Ascending aorta (tissue), 2 donors: ENCODE measurements at regions not wholly inside any gene's neighbourhood (a gene's known extent, or its start where the extent isn't known, plus 50 kb on each side); places are given as distances from the start of the nearest gene placed in this dataset.

Experiments
- DNase-seq, 2 donors: peaks; one replicate each; pipeline ENCODE4 v3.0.0-alpha.2; 2019; ENCODE audit warnings: low spot score in 2 of 2
- H3K27ac ChIP-seq, 2 donors: fragments of 200-600 bp; sonication (generic); one replicate each; pipeline ENCODE4 v1.5.1; 2016 to 2017; ENCODE audit warnings: mild to moderate bottlenecking in 1 of 2
- H3K27me3 ChIP-seq: fragments of 200-600 bp; sonication (generic); one replicate; pipeline ENCODE4 v1.5.1; 2017
- H3K36me3 ChIP-seq, 2 donors: fragments of 200-600 bp; sonication (generic); one replicate each; pipeline ENCODE4 v1.5.1; 2016
- H3K4me1 ChIP-seq, 2 donors: fragments of 200-600 bp; sonication (generic); one replicate each; pipeline ENCODE4 v1.5.1; 2016 to 2017; ENCODE audit warnings: mild to moderate bottlenecking in 1 of 2
- H3K4me3 ChIP-seq, 2 donors: fragments of 200-600 bp; sonication (generic); one replicate each; pipeline ENCODE4 v1.5.1; 2016 to 2017; ENCODE audit warnings: mild to moderate bottlenecking in 1 of 2
- H3K9me3 ChIP-seq, 2 donors: fragments of 200-600 bp; sonication (generic); one replicate each; pipeline ENCODE4 v1.5.1; 2016
- CTCF ChIP-seq, 3 experiments: fragments of 200-600 bp in 2 of 3; fragments of 450-650 bp in 1 of 3; sonication (generic) in 2 of 3; IDR thresholded peaks; one replicate each; pipeline ENCODE4 v1.5.1; 2016 to 2019; ENCODE audit warnings: antibody characterized with exemption in 3 of 3, mild to moderate bottlenecking in 1 of 3, moderate library complexity in 1 of 3
- intact Hi-C: fragments of 100-400 bp; cut with DNase I; formaldehyde crosslinking; loops from one replicate; pipeline ENCODE4 v1.15.1; 2023

- H3K27ac ChIP-seq: no peak overlapping the region
- no peaks in the 10 kb centered on the region for H3K9me3 ChIP-seq
- intact Hi-C loops: no loop called here
- H3K27me3 ChIP-seq: no peaks in the 10 kb centered on the region
- no peaks in the 10 kb centered on the region for H3K36me3 ChIP-seq
- H3K4me1 ChIP-seq: no peaks in the 10 kb centered on the region
- no peak for TF ChIP-seq CTCF (IDR thresholded peaks at IDR 0.05)
- H3K4me3 ChIP-seq: no peak overlapping the region
- DNase-seq: no peak
Observed at GRCh38 chr11:80074837-80075236, 634.0 kb upstream of the TENM4 start.

GRCh38 chr11:80066291-80066690 lies 625.5 kb upstream of the TENM4 start:
- intact Hi-C loops: no loop called here
- Histone ChIP-seq H3K27me3 (no peaks in the 10 kb centered on the region), H3K36me3 (no peaks in the 10 kb centered on the region), H3K9me3 (no peaks in the 10 kb centered on the region), H3K4me1 (no peaks in the 10 kb centered on the region), H3K4me3 (no peak overlapping the region), H3K27ac (no peak overlapping the region)
- DNase-seq: no peak
- TF ChIP-seq CTCF (IDR thresholded peaks at IDR 0.05): no peak

GRCh38 chr11:80065086-80065485 lies 624.3 kb upstream of the TENM4 start:
- Histone ChIP-seq H3K9me3 (no peaks in the 10 kb centered on the region), H3K27ac (no peak overlapping the region), H3K4me1 (no peaks in the 10 kb centered on the region), H3K36me3 (no peaks in the 10 kb centered on the region), H3K4me3 (no peak overlapping the region), H3K27me3 (no peaks in the 10 kb centered on the region)
- no peak for TF ChIP-seq CTCF (IDR thresholded peaks at IDR 0.05)
- DNase-seq: no peak
- intact Hi-C loops: no loop called here

GRCh38 chr11:80061056-80061455 lies 620.2 kb upstream of the TENM4 start:
- Histone ChIP-seq H3K36me3 (no peaks in the 10 kb centered on the region), H3K27ac (no peak overlapping the region), H3K27me3 (no peaks in the 10 kb centered on the region), H3K4me3 (no peak overlapping the region), H3K4me1 (no peaks in the 10 kb centered on the region), H3K9me3 (no peaks in the 10 kb centered on the region)
- intact Hi-C loops: no loop called here
- TF ChIP-seq CTCF (IDR thresholded peaks at IDR 0.05): no peak
- no peak for DNase-seq

GRCh38 chr11:80054582-80055165 lies 613.8 kb upstream of the TENM4 start:
- Histone ChIP-seq H3K27ac (no peak overlapping the region), H3K4me1 (no peaks in the 10 kb centered on the region), H3K27me3 (no peaks in the 10 kb centered on the region), H3K4me3 (no peak overlapping the region), H3K9me3 (no peaks in the 10 kb centered on the region), H3K36me3 (no peaks in the 10 kb centered on the region)
- no peak for TF ChIP-seq CTCF (IDR thresholded peaks at IDR 0.05)
- no peak for DNase-seq
- intact Hi-C loops: no loop called here

GRCh38 chr11:80048513-80048912 lies 607.7 kb upstream of the TENM4 start:
- no peaks in the 10 kb centered on the region for H3K9me3 ChIP-seq
- intact Hi-C loops: no loop called here
- no peaks in the 10 kb centered on the region for H3K27me3 ChIP-seq
- H3K4me1 ChIP-seq: no peaks in the 10 kb centered on the region
- no peak overlapping the region for H3K4me3 ChIP-seq
- no peaks in the 10 kb centered on the region for H3K36me3 ChIP-seq
- DNase-seq: no peak
- H3K27ac ChIP-seq: no peak overlapping the region
- no peak for TF ChIP-seq CTCF (IDR thresholded peaks at IDR 0.05)
